Renal cortex interstitium (tissue), 11 donors: ENCODE measurements at regions not wholly inside any gene's neighbourhood (a gene's known extent, or its start where the extent isn't known, plus 50 kb on each side); places are given as distances from the start of the nearest gene placed in this dataset.

ENCODE experiments used
- DNase-seq, 11 donors: peaks; one replicate each; pipeline ENCODE4 v3.0.0-alpha.2; 2013; ENCODE audit warnings: low read depth in 9 of 11, low spot score in 4 of 11; ENCODE audit errors: extremely low read depth in 1 of 11

DNA sequence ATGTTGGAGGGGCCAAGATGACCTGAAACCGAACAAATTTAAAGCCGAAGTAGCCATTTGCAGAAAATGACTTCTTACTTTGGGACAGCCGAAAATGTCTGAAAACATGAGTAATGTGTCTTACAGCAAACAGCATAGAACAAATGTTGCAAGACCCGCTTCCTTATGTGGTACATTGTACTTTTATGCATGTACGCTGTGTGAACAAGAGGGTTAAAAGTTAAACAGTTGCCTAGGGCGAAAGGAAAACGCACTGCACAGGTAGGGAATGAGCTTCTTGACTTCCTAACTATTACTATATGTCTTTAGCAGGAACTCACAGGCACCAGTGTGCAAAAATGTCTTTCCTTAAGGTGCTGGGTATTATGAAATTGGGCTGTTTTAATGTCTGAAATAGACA, 303.5 kb upstream of the MGMT start:
- peak in 1 of 11 donors; percentile 14 for DNase-seq

DNA sequence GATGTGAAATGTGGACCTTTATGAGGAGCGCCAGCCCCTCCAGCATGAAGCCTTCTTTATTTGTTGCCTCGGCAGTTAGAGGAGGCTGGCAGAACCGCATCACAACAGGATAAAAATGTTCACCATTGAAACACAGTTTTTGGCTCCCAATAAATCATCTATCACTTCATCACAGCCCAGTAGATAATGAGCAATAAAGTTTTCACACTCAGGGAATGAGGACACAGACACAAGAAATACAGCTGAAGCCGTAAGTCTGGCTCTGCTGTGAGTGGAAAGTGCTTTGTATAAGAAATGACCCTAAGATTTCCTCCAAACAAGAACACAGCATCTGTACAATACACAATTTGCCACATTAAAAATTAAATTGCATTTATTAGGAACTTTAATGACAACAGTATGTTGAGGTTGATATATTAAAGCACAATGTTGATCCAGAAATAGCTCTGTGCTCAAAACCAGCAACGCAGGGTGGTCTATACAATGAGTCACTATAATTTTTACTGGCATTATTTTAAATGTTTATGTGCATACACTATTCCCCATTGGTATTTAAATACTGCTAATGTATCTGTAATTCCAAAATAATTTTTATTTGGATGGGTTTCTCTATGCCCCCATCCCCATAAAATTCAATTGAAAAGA, 301.8 kb upstream of the MGMT start:
- no peak for DNase-seq

DNA sequence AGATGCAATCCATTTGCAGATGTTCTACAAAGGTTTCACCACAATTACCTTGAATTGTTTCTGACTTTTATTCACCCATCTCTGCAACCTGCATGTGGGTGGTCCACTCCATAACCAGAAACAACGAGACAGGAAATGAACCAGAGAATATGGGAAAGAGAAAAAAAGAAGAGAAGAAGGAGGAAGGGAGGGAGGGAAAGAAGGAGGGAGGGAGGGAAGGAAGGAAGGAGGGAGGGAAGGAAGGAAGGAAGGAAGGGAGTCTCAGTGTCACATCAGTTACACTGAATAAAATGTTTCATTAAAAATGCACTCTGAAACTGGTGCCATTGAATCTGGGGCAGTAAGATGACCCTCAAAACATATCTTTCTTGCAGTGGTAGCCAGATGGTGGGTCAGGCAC, 301.3 kb upstream of the MGMT start:
- DNase-seq = no peak

DNA sequence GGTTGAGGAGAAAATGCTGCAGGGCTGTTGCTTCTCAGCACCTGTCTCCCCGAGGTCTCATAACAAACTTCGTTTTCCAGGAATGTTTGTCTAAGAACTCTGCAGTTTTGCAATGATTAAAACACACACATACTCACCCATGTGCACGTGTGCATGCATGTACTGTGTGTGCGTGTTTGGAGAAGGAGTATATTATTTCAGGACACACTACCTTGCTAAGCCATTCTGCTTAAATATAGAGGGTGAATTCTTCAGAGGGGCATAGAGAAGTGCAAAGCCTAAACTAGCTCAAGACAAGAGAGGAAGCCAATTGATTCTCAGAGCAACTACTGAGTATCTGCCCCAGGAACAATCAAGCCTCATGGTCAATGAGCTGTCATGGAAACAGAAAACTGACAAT, 298.4 kb upstream of the MGMT start:
- DNase-seq = no peak

DNA sequence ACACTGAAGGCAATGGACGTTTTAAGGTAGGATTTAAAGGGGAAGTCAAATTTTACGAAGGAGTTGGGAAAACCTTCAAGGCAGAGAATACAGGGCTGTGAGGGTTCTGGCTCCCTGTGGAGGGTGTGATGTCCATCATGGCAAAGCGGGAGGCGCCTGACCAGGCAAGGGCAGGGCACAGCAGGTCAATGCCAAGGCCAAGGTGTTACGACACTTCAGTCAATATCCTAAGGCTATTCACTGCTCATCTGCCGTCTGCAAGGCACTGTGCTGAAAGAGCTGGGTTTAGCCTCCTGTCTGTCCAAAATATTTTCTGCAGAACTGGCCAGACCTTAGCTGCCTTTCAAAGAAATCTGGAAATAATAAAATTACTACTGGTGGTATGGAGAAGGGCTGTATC, 297.9 kb upstream of the MGMT start:
- DNase-seq = no peak

DNA sequence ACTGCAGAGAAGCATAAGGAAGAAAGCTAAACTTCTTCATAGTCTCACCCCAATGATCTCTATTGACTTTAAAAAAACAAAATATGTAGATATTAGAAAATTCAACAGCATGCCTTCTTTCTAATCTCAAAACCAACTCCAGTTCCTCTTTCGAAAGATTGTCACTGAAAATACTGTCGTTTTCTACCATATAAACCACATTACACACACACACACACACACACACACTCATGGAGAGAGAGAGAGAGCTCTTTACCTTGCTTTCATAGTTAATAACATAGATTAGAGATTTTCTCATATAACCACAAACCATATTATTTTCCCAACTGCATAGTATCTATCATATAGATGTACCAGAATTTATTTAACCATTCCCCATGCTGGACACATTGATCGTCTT, 296.2 kb upstream of the MGMT start:
- no peak for DNase-seq

DNA sequence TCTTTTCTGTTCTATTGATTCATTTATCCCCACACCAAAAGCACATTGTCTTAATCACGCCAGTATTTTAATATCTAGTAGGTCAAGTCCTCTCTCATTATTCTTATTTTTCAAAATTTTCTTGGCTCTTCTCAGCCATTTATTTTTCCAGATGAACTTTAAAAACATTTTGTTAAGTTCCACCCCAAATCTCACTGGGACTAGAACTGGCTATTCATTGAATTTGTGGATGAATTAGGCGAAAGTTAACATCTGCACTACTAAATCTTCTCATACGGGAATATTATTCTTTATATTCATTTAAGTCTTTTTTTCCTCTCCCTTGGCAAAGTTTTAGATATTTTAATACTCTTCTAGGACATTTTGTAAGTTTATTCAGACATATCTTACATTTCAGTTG, 295.2 kb upstream of the MGMT start:
- DNase-seq = no peak

DNA sequence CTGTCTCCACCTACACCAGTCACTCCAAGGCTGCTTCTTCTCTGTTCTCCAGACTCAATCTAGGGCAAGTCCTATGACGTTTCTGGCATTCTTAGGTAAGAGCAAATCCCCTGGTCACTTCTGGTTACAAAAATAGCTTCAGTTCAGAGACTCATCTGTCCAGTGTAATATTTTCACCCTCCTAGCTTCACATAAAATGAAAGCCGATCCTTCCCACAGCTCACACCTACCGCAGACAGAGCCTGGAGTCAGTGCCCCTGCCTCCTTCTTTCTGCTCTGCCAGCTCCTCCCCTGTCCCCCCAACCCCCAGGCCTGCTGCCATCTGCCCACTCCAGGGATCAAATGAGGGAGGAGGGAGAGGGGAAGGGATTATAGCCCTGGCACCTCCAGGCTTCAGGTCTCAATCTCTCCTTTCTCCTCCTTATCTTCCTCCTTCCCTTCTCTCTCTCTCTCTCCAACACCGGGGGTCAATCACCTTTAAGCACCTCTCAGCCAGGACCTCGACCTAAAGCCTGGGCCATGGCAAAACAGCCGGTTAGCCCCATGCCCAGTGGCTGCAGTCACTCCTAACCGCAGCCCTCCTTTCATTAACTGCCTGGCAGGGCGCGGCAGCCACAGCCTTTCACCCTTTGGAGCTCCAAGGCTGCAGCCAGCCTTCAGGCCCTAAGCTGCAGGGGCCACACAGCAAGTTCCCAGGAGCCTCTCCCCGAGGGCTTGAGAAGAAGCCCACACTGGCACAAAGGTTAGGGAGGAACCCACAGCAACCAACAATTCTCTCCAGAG, 292.6 kb upstream of the MGMT start:
- no peak for DNase-seq

DNA sequence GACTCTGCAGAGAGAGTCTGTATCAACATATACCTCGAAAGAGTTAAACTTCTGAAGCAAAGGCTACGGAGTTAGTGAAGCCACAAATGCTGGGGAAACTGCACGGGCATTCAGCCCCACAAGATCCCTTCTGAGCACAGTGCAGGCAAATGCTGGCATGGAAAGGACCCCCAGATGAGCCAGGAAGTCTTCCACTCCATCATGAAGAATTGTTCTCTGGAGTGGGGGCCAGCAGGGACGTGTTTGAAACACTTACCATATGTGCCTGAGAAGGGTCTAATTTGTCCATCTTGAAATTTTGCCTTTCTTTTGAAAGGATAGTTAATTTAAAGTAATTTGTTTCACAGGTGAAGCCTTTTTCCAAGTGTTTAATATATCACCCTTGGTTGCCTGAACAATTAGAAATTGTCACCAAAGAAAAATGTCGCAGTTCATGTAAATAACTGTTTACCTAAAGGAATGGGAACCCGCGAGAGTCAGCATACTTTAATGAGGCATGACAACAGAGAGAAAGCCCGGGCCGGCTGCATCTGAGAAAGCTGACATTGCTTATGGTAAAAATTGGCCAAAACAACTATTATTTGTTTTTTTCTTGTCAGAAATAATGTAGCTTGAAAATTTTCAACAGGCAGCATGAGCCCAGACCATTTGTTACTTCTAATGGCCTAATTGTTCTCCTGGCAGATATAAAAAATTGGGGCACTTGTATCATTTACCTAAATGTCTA, 287.6 kb upstream of the MGMT start:
- no peak for DNase-seq

DNA sequence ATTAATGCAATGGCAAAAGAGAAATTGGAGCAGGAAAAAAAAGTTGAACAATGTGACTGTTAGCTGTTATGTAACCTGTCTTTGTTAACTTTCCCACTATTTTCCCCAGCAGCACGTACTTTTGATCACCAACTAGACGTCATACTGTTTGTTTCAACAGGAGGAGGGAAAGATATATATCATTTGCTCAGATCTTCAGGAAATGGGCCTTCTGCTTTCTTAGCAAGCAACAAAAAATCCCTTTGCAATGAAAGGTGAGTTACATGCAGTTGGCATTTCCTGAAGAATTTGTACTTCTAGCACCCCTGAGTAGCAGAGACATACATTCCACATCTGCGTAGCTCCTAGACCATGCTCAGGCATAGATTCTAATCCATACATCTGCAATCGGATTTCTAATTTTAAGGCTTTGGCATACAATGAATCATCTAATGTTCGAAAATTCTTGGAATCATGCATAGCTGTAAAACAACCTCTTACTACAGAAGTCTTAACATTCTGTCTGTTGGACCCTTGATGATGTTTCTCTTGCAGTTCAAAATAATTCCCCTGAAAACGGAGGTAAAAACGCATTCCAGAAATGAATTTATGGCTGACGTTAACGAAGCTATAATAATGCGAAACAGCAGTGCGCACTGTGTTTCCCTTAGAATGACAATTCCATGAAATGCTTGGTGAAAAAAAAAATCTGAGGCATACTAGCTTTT, 286.9 kb upstream of the MGMT start:
- DNase-seq = no peak

DNA sequence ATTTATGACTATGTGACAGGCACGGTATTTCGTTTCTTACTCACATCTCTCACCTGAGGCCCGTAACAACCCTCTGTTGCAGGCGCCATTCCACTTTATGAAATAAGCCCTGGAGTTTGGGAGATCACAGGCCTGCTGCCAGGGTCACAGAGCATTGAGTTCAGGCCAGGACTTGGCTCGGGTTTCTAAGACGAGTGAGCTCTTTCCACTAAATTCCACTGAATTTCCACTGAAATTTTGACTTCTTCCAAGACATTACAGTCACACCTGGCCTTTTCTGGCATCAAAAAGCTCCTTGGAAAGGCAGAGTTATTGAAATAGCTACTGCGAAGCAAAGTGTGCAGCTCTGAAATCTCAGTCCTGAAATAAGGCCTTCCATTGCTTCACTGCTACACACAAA, 282.8 kb upstream of the MGMT start:
- DNase-seq = no peak

DNA sequence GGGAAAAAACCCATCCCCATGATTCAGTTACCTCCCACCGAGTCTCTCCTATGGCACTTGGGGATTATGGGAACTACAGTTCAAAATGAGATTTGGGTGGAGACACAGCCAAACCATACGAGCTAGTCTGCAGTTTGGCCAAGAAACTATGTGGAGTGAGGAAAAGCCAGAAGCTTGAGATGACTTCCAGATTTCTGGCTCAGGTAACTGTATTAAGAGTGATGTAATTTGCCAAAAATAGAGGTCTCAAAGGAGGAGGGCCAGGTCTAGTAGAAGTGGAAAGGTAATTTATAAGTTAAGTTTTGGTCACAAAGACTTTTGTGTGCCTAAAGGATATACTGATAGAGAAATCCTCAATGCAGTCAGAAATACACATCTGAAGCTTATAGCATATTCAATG, 279.7 kb upstream of the MGMT start:
- no peak for DNase-seq

DNA sequence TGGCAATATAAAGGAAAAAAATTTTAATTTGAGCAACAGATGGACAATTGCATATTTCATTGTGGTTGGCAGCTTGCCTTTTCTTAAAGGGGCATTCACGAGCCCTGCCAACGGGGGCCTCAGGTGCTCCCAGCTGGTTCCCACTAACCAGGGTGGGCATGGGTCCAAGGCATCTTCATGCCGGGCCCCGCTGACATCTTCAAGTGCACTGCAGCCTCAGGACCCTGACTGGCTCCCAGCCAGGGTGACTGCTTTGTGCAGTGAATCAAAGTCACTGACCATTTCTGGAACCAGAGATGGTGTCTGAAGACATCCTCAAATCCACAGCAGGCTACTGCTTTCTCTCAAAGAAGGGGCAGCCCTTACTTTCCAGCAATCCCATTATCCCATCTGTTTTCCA, 275.2 kb upstream of the MGMT start:
- DNase-seq = no peak

DNA sequence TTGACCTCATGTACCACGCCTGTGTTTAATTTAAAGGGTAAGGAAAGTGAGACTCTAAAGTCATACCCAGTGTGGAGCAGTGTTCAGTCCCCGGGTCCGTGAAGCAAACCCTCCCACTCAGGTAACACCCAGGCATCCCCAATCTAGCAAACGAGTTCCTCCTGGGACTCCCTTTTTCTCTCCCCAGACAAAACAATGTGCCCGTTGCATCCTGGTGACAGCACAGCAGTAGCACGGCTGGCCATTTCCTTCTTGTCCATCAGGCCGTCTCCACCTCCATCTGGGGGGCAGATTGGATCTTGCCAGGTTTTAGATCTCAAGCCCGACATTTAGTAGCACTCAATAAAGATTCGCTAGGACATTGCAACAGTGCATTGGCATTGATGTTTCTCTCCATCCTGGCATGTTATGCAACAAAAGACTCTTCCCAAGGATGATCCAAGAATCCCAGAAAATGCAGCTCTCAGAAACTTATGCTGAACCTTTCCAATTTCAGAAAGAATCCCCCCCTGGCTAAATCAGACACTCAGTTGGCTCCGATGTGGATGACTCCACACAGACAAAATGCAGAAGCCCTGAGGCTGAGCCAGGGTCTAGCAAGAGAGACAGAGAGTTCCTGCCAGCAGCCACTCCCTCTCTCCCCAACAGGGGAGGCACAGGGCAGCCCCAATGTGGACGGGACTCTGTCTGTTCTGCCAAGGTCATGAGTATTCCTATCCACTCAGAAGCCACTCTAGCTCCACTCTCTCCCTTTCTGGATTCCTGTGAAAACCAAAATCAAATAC, 274.5 kb upstream of the MGMT start:
- DNase-seq = no peak

DNA sequence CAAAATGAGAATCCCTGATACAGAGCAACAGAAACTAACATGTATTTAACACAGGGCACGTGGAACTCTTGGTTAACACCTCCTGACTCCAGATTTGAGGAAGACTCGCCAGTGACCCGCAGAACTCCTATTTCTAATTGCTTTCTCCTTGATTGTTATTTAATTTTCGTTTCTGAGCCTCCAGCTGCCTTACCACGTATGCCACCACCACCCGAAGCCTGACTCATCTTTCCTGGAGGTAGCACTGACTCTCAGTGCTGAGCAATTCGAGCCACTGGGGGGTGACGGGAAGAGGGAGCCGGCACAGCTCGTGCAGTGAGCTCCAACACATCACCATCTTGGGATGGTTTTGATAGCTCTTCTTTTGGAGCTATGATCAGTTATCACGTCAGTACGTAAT, 273.9 kb upstream of the MGMT start:
- no peak for DNase-seq

DNA sequence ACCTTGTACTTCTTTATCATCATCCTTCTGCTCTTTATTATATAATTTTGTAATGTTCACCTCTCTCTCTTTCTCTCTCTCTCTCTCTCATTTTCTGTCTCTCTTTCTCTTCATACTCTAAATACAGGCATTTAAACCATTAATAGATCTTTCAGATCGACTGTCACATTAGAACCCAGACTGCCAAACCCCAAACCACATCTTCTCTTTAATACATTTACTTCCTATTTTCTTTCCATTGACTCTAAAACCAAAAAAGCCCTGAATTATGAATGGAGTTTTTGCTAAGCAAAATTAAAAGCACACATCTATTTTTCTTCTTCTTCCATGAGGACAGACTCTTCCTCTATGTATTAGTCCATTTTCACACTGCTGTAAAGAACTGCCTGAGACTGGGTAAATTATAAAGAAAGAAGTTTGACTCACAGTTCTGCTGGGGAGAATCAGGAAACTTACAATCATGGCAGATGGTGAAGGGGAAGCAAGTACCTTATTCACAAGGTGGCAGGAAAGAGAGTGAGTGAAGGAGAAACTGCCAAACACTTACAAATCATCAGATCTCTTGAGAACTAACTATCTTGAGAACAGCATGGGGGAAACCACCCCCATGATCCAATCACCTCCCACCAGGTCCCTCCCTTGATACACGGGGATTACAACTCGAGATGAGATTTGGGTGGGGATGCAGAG, 272.7 kb upstream of the MGMT start:
- DNase-seq = no peak

DNA sequence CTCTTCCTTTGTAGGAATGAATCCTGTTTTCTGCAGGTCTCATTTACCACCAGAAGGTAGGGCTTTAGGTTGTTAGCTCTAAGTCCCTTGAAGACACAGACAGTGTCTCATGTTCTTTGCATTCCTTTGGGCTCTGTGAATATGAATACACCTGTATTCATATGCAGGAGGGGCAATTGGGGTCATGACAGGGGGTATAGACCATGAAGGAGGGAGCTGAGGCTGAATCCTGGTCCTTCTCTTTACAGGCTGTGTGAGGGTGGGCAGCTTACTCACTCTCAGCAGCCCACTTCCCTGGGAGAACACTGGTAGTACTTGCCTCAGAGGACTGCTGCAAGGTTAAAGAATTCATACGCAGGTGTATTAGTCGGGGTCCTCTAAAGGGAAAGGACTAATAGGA, 267.2 kb upstream of the MGMT start:
- DNase-seq = no peak

DNA sequence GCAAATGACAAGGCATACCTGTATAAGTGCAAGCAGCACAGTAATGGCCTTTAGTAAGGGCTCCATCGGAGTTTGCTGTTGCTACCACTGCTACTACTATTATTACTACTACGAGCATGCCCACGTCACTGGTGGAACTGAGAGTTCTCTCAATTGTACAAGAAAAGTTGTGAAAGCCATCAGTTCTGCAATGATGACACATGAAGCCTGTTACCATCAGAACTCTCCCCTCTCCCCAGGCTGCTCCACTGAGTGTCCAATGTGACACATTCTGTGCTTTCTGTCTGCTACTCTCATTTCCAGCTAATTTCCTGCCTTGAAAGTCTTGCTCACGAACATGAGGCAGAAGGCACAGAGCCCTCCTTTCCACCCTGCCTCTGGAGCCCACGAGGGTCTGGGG, 263.2 kb upstream of the MGMT start:
- DNase-seq = no peak

DNA sequence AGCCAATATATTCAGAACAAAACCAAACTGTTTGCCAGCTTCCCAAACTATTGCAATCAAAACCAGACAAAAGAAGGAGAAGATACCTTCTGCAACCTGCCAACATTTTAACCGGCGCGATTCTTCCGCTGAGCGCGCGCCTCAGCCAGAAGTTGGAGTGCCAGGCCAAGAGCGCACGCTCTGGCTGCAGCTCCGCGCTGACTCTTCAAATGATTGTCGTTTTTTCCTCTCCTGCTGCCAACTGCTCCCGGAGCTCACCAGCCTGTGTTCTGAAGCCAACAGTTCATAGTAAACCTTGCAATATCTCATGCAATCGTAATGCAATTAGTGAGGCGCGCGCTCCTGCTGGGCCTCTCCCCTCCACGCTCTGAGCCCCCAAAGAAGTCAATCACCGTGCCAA, 259.7 kb upstream of the MGMT start:
- DNase-seq = no peak
